ENCODE measurements at regions not wholly inside any gene's neighbourhood (a gene's known extent, or its start where the extent isn't known, plus 50 kb on each side); places are given as distances from the start of the nearest gene placed in this dataset.

- DNase-seq: no peak
Observed at GRCh38 chr10:128505346-128505745, 379.1 kb upstream of the MKI67 start.

- DNase-seq: no peak
Observed at GRCh38 chr10:128506423-128506822, 380.2 kb upstream of the MKI67 start.

- no peak for DNase-seq
Observed at GRCh38 chr10:128507066-128507465, 380.8 kb upstream of the MKI67 start.

GRCh38 chr10:128511284-128511683 lies 385.1 kb upstream of the MKI67 start:
- DNase-seq: no peak

GRCh38 chr10:128512767-128513166 lies 386.5 kb upstream of the MKI67 start:
- DNase-seq: no peak

GRCh38 chr10:128514536-128514935 lies 388.3 kb upstream of the MKI67 start:
- no peak for DNase-seq

GRCh38 chr10:128516180-128516579 lies 390.0 kb upstream of the MKI67 start:
- DNase-seq: no peak

- no peak for DNase-seq
Observed at GRCh38 chr10:128517167-128517566, 390.9 kb upstream of the MKI67 start.

GRCh38 chr10:128518000-128518399 lies 391.8 kb upstream of the MKI67 start:
- no peak for DNase-seq

GRCh38 chr10:128519581-128519980 lies 393.4 kb upstream of the MKI67 start:
- no peak for DNase-seq

- no peak for DNase-seq
Observed at GRCh38 chr10:128520211-128520815, 394.1 kb upstream of the MKI67 start.

- DNase-seq: no peak
Observed at GRCh38 chr10:128522551-128523308, 396.5 kb upstream of the MKI67 start.

GRCh38 chr10:128525444-128525843 lies 399.2 kb upstream of the MKI67 start:
- DNase-seq: no peak

GRCh38 chr10:128525936-128526335 lies 399.7 kb upstream of the MKI67 start:
- DNase-seq: no peak

- peak; percentile 63 for DNase-seq
Observed at GRCh38 chr10:128526791-128527375, 400.7 kb upstream of the MKI67 start.

- no peak for DNase-seq
Observed at GRCh38 chr10:128527711-128528110, 401.5 kb upstream of the MKI67 start.

- no peak for DNase-seq
Observed at GRCh38 chr10:128528167-128528566, 401.9 kb upstream of the MKI67 start.

GRCh38 chr10:128528781-128529180 lies 402.6 kb upstream of the MKI67 start:
- no peak for DNase-seq

- DNase-seq: no peak
Observed at GRCh38 chr10:128529225-128529624, 403.0 kb upstream of the MKI67 start.

- no peak for DNase-seq
Observed at GRCh38 chr10:128530301-128530700, 404.1 kb upstream of the MKI67 start.

- DNase-seq: no peak
Observed at GRCh38 chr10:128530946-128531345, 404.7 kb upstream of the MKI67 start.

GRCh38 chr10:128534686-128535085 lies 408.5 kb upstream of the MKI67 start:
- no peak for DNase-seq

- no peak for DNase-seq
Observed at GRCh38 chr10:128536259-128536658, 410.0 kb upstream of the MKI67 start.

GRCh38 chr10:128537834-128538330 lies 411.7 kb upstream of the MKI67 start:
- no peak for DNase-seq
